ENCODE measurements at regions not wholly inside any gene's neighbourhood (a gene's known extent, or its start where the extent isn't known, plus 50 kb on each side); places are given as distances from the start of the nearest gene placed in this dataset.
A peak's percentile ranks its signal among the peaks of the same experiment; 100 is the strongest.

- peak; percentile 63; the same call in 1 of the 2 replicates for TF ChIP-seq ZBTB7B (CRISPR knock-in tag; IDR thresholded peaks at IDR 0.05)
- TF ChIP-seq POGZ (CRISPR knock-in tag; IDR thresholded peaks at IDR 0.05): peak; percentile 68
- TF ChIP-seq ZNF839 (CRISPR knock-in tag; IDR thresholded peaks at IDR 0.05; ENCODE audit: borderline replicate concordance): no peak
- TF ChIP-seq KAT8 (CRISPR knock-in tag; IDR thresholded peaks at IDR 0.05): peak; percentile 64; the same call in 1 of the 2 replicates
- TF ChIP-seq NFYB (CRISPR knock-in tag; IDR thresholded peaks at IDR 0.05): no peak
- 0 out of 2 replicates have a peak, but pooled peaks have one; percentile 32 for TF ChIP-seq DRAP1 (CRISPR knock-in tag; IDR thresholded peaks at IDR 0.05)
- TF ChIP-seq SAFB2 (CRISPR knock-in tag; IDR thresholded peaks at IDR 0.05; ENCODE audit: borderline replicate concordance, low read depth): no peak
- TF ChIP-seq TBX2 (CRISPR knock-in tag; IDR thresholded peaks at IDR 0.05; ENCODE audit: borderline replicate concordance): peak; percentile 84; the same call in 1 of the 2 replicates
- TF ChIP-seq ZNF510 (CRISPR knock-in tag; IDR thresholded peaks at IDR 0.05; ENCODE audit: low read depth): no peak
- no peak for TF ChIP-seq KDM4B (CRISPR knock-in tag; IDR thresholded peaks at IDR 0.05)
- TF ChIP-seq SNRNP70 (IDR thresholded peaks at IDR 0.05; ENCODE audit: low read depth, low read length): no peak
- TF ChIP-seq SMARCE1 (IDR thresholded peaks at IDR 0.05; ENCODE audit: borderline replicate concordance): no peak
- TF ChIP-seq MYC (CRISPR knock-in tag; IDR thresholded peaks at IDR 0.05; ENCODE audit: borderline replicate concordance): peak; percentile 92
- no peak for TF ChIP-seq ZNF263 (CRISPR knock-in tag; IDR thresholded peaks at IDR 0.05)
- TF ChIP-seq ELF1 (CRISPR knock-in tag; IDR thresholded peaks at IDR 0.05): 0 out of 2 replicates have a peak, but pooled peaks have one; percentile 23
- no peak for TF ChIP-seq FOXO4 (CRISPR knock-in tag; conservative IDR thresholded peaks at IDR 0.05)
- no peak for TF ChIP-seq ZNF607 (CRISPR knock-in tag; IDR thresholded peaks at IDR 0.05; ENCODE audit: borderline replicate concordance)
- no peak for TF ChIP-seq ZHX2 (IDR thresholded peaks at IDR 0.05; ENCODE audit: low read depth)
- no peak; the same call in 1 of the 2 replicates for TF ChIP-seq ZHX2 (CRISPR knock-in tag; IDR thresholded peaks at IDR 0.05; ENCODE audit: borderline replicate concordance)
- TF ChIP-seq ZNF83 (CRISPR knock-in tag; IDR thresholded peaks at IDR 0.05; ENCODE audit: borderline replicate concordance): no peak
- no peak for TF ChIP-seq ZNF235 (CRISPR knock-in tag; IDR thresholded peaks at IDR 0.05; ENCODE audit: borderline replicate concordance)
- no peak for TF ChIP-seq ZNF552 (CRISPR knock-in tag; IDR thresholded peaks at IDR 0.05; ENCODE audit: borderline replicate concordance)
- no peak for TF ChIP-seq XBP1 (CRISPR knock-in tag; IDR thresholded peaks at IDR 0.05)
- TF ChIP-seq ATM (IDR thresholded peaks at IDR 0.05; ENCODE audit: borderline replicate concordance): no peak
Measured at GRCh38 chr3:177516158-177517011, 319.1 kb upstream of the TBL1XR1 start (continued).
